T-cell (primary cell): ENCODE measurements at regions not wholly inside any gene's neighbourhood (a gene's known extent, or its start where the extent isn't known, plus 50 kb on each side); places are given as distances from the start of the nearest gene placed in this dataset.

Source experiments
- ATAC-seq, 4 experiments: fragments of 200-7000 bp in 3 of 4; fragments of 150-1000 bp in 1 of 4; cut with Tn5 transposase; replicated peaks in 1 of 4; 1 replicate in 3 of 4; 2 replicates in 1 of 4; pipeline ENCODE4 v1.10.0; 2021; ENCODE audit warnings: moderate library complexity in 3 of 4, mild to moderate bottlenecking in 2 of 4, moderate number of reproducible peaks in 1 of 4
- CTCF ChIA-PET, 2 donors: fragments of 300-600 bp; sonication (Branson Sonifier 250); formaldehyde crosslinking; loops; one replicate each; lab custom pipeline; 2022; ENCODE audit warnings: antibody characterized with exemption in 2 of 2; lab: Charles Lee
- POLR2A ChIA-PET, 2 donors: fragments of 300-600 bp; sonication (Branson Sonifier 250); formaldehyde crosslinking; loops; one replicate each; lab custom pipeline; 2022; ENCODE audit warnings: antibody characterized with exemption in 2 of 2; lab: Charles Lee
- DNase-seq, 35 experiments: peaks; one replicate each; pipeline versions ENCODE4 v3.0.0 to v3.0.0-alpha.2; 2013 to 2023
- H3K27ac ChIP-seq: one replicate; pipeline ENCODE4 v1.5.1; 2013; ENCODE audit warnings: low read length
- H3K27me3 ChIP-seq, 2 experiments: replicated peaks in 1 of 2; 1 replicate in 1 of 2; 2 replicates in 1 of 2; pipeline versions ENCODE4 v1.6.1 to v1.7.0; 2013; ENCODE audit warnings: low read length in 1 of 2, mixed read lengths in 1 of 2; ENCODE audit not compliant: control insufficient read depth in 2 of 2, insufficient read depth in 2 of 2; ENCODE audit errors: extremely low read depth in 1 of 2
- H3K36me3 ChIP-seq, 2 donors: 1 replicate in 1 of 2; 2 replicates in 1 of 2; pipeline versions ENCODE4 v1.6.1 to v1.7.0; 2013; ENCODE audit warnings: low read length in 1 of 2; ENCODE audit not compliant: control insufficient read depth in 2 of 2, insufficient read depth in 1 of 2; ENCODE audit errors: extremely low read depth in 1 of 2
- H3K4me1 ChIP-seq, 2 experiments: 1 replicate in 1 of 2; 2 replicates in 1 of 2; pipeline versions ENCODE4 v1.6.1 to v1.7.0; 2013; ENCODE audit warnings: low read length in 2 of 2, mixed read lengths in 1 of 2; ENCODE audit not compliant: insufficient read depth in 2 of 2, control insufficient read depth in 1 of 2; ENCODE audit errors: extremely low read depth in 1 of 2
- H3K4me3 ChIP-seq, 2 donors: 1 replicate in 1 of 2; 2 replicates in 1 of 2; pipeline versions ENCODE4 v1.5.1 to v1.7.0; 2013; ENCODE audit warnings: mild to moderate bottlenecking in 2 of 2, low read length in 1 of 2, moderate library complexity in 1 of 2; ENCODE audit not compliant: control insufficient read depth in 1 of 2; ENCODE audit errors: extremely low read depth in 1 of 2
- H3K9me3 ChIP-seq: 2 replicates; pipeline ENCODE4 v1.7.0; 2013
- H3K27ac Mint-ChIP-seq, 2 donors: one replicate each; pipeline ENCODE4 v1.8.0; 2020 to 2021; ENCODE audit warnings: mild to moderate bottlenecking in 2 of 2, mixed read lengths in 2 of 2
- H3K27me3 Mint-ChIP-seq, 2 donors: one replicate each; pipeline ENCODE4 v1.8.0; 2021 to 2022; ENCODE audit warnings: mixed read lengths in 2 of 2
- H3K36me3 Mint-ChIP-seq: one replicate; pipeline ENCODE4 v1.8.0; 2021; ENCODE audit warnings: mixed read lengths
- H3K4me1 Mint-ChIP-seq, 3 donors: one replicate each; pipeline ENCODE4 v1.8.0; 2020 to 2022; ENCODE audit warnings: mixed read lengths in 3 of 3, mild to moderate bottlenecking in 1 of 3
- H3K4me3 Mint-ChIP-seq, 3 donors: one replicate each; pipeline ENCODE4 v1.8.0; 2020 to 2022; ENCODE audit warnings: mild to moderate bottlenecking in 3 of 3, mixed read lengths in 3 of 3, moderate library complexity in 3 of 3
- H3K9me3 Mint-ChIP-seq, 3 donors: one replicate each; pipeline ENCODE4 v1.8.0; 2020 to 2022; ENCODE audit warnings: mixed read lengths in 3 of 3
- WGBS: methylation state at CpG from one replicate; pipeline ENCODE4 v1.1.5; 2013; ENCODE audit warnings: missing lambda C conversion rate; ENCODE audit not compliant: insufficient coverage; 5-methylcytosine and 5-hydroxymethylcytosine counted together

- WGBS, result 82% methylated on average over 6 of the region's 6 CpGs
- ChIA-PET POLR2A (no interaction called here), CTCF (interaction anchor here in 1 of 2 donors (0.5 kb wide), 1 partner anchor 9 kb away, joined by 3 read pairs; no protein-coding TSS in a partner anchor)
- H3K36me3 Mint-ChIP-seq, result no peaks in the 10 kb centered on the region
- H3K36me3 ChIP-seq, result no peaks in the 10 kb centered on the region
- no peak for DNase-seq
- no peak overlapping the region for H3K4me3 Mint-ChIP-seq
- H3K4me1 Mint-ChIP-seq, result peaks cover 0 to 9% (median 4%) of the 10 kb centered on the region in 3 donors
- H3K27me3 ChIP-seq, result peaks cover 0 to 17% of the 10 kb centered on the region in 2 experiments
- H3K27ac ChIP-seq, result no peak overlapping the region
- H3K27ac Mint-ChIP-seq, result no peak overlapping the region
- H3K4me1 ChIP-seq, result no peaks in the 10 kb centered on the region
- H3K27me3 Mint-ChIP-seq, result peaks cover 7 to 12% of the 10 kb centered on the region in 2 donors
- H3K9me3 Mint-ChIP-seq, result peaks cover 0 to 8% (median 0%) of the 10 kb centered on the region in 3 donors
- no peak for ATAC-seq
- H3K9me3 ChIP-seq, result no peaks in the 10 kb centered on the region
- no peak overlapping the region for H3K4me3 ChIP-seq
These were observed 132.9 kb downstream of the DICER1 start for GRCh38 chr14:95024380-95024779.

GRCh38 chr14:95023886-95024285 lies 133.4 kb downstream of the DICER1 start:
- ATAC-seq, result no peak
- no peaks in the 10 kb centered on the region for H3K4me1 ChIP-seq
- no peaks in the 10 kb centered on the region for H3K36me3 ChIP-seq
- WGBS, result 54% methylated on average over 3 of the region's 4 CpGs
- Mint-ChIP-seq H3K36me3 (no peaks in the 10 kb centered on the region), H3K9me3 (peaks cover 0 to 8% (median 0%) of the 10 kb centered on the region in 3 donors), H3K27ac (no peak overlapping the region), H3K27me3 (peaks cover 7 to 12% of the 10 kb centered on the region in 2 donors), H3K4me3 (no peak overlapping the region), H3K4me1 (peaks cover 0 to 9% (median 4%) of the 10 kb centered on the region in 3 donors)
- H3K4me3 ChIP-seq, result no peak overlapping the region
- peaks cover 0 to 17% of the 10 kb centered on the region in 2 experiments for H3K27me3 ChIP-seq
- no peaks in the 10 kb centered on the region for H3K9me3 ChIP-seq
- no peak for DNase-seq
- ChIA-PET POLR2A (no interaction called here), CTCF (interaction anchor here in 1 of 2 donors (0.5 kb wide), 1 partner anchor 9 kb away, joined by 3 read pairs; no protein-coding TSS in a partner anchor)
- H3K27ac ChIP-seq, result no peak overlapping the region

DNA sequence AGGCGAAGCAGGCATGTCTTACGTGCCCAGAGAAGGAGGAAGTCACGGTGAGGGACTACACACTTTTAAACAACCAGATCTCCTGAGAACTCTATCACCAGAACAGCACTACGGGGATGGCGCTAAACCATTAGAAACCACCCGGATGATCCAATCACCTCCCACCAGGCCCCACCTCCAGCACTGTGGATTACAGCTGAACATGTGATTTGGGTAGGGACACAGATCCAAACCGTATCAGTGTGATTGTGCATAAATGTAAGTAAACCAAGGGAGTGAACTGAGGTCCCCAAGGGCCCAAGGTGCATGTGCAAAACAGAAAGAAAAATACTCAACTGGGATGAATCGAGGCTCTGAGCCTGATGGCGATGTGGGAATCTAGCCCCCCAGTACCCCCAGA lies 134.2 kb downstream of the DICER1 start:
- H3K4me1 Mint-ChIP-seq, result peaks cover 0 to 9% (median 4%) of the 10 kb centered on the region in 3 donors
- H3K36me3 ChIP-seq, result no peaks in the 10 kb centered on the region
- H3K4me1 ChIP-seq, result no peaks in the 10 kb centered on the region
- ATAC-seq (no peak), DNase-seq (no peak)
- H3K27ac Mint-ChIP-seq, result no peak overlapping the region
- H3K4me3 ChIP-seq, result no peak overlapping the region
- H3K27ac ChIP-seq, result no peak overlapping the region
- peaks cover 0 to 17% of the 10 kb centered on the region in 2 experiments for H3K27me3 ChIP-seq
- 50% methylated on average over 3 of the region's 9 CpGs for WGBS
- peaks cover 7 to 11% of the 10 kb centered on the region in 2 donors for H3K27me3 Mint-ChIP-seq
- no peaks in the 10 kb centered on the region for H3K36me3 Mint-ChIP-seq
- ChIA-PET CTCF (no interaction called here), POLR2A (no interaction called here)
- peaks cover 0 to 8% (median 0%) of the 10 kb centered on the region in 3 donors for H3K9me3 Mint-ChIP-seq
- H3K9me3 ChIP-seq, result no peaks in the 10 kb centered on the region
- H3K4me3 Mint-ChIP-seq, result no peak overlapping the region

- ATAC-seq (no peak), DNase-seq (no peak)
- Histone ChIP-seq H3K36me3 (no peaks in the 10 kb centered on the region), H3K4me3 (no peak overlapping the region), H3K27me3 (peaks cover 0 to 13% of the 10 kb centered on the region in 2 experiments), H3K9me3 (no peaks in the 10 kb centered on the region), H3K27ac (no peak overlapping the region), H3K4me1 (no peaks in the 10 kb centered on the region)
- H3K27ac Mint-ChIP-seq, result no peak overlapping the region
- ChIA-PET POLR2A (no interaction called here), CTCF (no interaction called here)
- no peak overlapping the region for H3K4me3 Mint-ChIP-seq
- H3K36me3 Mint-ChIP-seq, result no peaks in the 10 kb centered on the region
- H3K27me3 Mint-ChIP-seq, result peaks cover 7% of the 10 kb centered on the region in 2 donors
- H3K4me1 Mint-ChIP-seq, result peaks cover 0 to 9% (median 4%) of the 10 kb centered on the region in 3 donors
- no CpG with 5 or more reads among the region's 2 CpGs for WGBS
- peaks cover 0 to 8% (median 0%) of the 10 kb centered on the region in 3 donors for H3K9me3 Mint-ChIP-seq
These were observed 135.7 kb downstream of the DICER1 start for GRCh38 chr14:95021588-95021987.

DNA sequence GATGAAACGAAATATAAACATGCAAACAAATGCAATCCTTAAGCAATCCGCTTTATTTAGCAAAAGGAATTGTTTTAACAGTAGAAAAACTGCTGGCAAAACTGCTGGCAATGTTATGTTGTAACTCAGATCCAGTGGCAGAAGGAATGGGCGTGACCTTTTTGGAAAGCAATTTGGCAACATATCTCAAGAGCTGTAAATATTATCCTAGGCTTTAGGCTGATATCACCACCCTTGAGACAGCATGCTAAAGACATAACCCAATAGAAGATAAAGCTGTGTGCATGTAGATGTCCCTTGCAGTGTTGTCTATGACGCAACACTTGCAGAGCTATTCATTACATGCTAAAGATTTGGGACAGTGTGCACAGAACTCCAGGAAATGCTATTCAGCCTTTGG lies 138.5 kb downstream of the DICER1 start:
- H3K9me3 ChIP-seq, result no peaks in the 10 kb centered on the region
- DNase-seq (no peak), ATAC-seq (no peak)
- no peaks in the 10 kb centered on the region for H3K27me3 Mint-ChIP-seq
- CTCF ChIA-PET, result no interaction called here
- H3K27me3 ChIP-seq, result peaks cover 2 to 3% of the 10 kb centered on the region in 2 experiments
- H3K27ac ChIP-seq, result no peak overlapping the region
- H3K36me3 Mint-ChIP-seq, result no peaks in the 10 kb centered on the region
- WGBS, result 69% methylated on average over 3 of the region's 4 CpGs
- no peaks in the 10 kb centered on the region for H3K36me3 ChIP-seq
- POLR2A ChIA-PET, result no interaction called here
- H3K4me1 Mint-ChIP-seq, result peaks cover 0 to 9% (median 4%) of the 10 kb centered on the region in 3 donors
- H3K27ac Mint-ChIP-seq, result no peak overlapping the region
- H3K4me3 ChIP-seq, result no peak overlapping the region
- H3K9me3 Mint-ChIP-seq, result peaks cover 0 to 8% (median 2%) of the 10 kb centered on the region in 3 donors
- no peak overlapping the region for H3K4me3 Mint-ChIP-seq
- no peaks in the 10 kb centered on the region for H3K4me1 ChIP-seq

DNA sequence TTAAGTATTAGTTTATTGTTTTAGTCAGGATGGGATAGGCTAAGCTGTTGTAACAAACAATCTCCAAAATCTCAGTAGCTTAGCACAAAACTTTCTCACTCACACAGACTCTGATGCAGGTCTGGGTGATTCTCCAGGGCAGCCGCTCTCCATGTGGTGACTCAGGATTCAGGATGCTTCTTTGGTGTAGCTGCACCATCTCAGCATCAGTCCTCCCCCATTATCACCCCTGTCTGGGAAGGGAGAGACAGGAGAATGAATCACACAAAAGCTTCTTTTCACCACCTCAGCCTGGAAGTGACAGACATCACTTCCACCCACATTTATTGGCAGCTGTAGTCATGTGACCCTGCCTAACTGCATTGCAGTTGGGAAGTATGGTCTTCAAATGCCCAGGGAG lies 142.3 kb downstream of the DICER1 start:
- Histone ChIP-seq H3K4me1 (no peaks in the 10 kb centered on the region), H3K36me3 (no peaks in the 10 kb centered on the region), H3K27me3 (peaks cover 2 to 8% of the 10 kb centered on the region in 2 experiments), H3K27ac (no peak overlapping the region), H3K4me3 (no peak overlapping the region), H3K9me3 (no peaks in the 10 kb centered on the region)
- WGBS, result no CpG with 5 or more reads among the region's 1 CpG
- H3K4me1 Mint-ChIP-seq, result peaks cover 0 to under 1% (median 0%) of the 10 kb centered on the region in 3 donors
- no peak overlapping the region for H3K27ac Mint-ChIP-seq
- POLR2A ChIA-PET, result no interaction called here
- peaks cover 4 to 18% of the 10 kb centered on the region in 2 donors for H3K27me3 Mint-ChIP-seq
- CTCF ChIA-PET, result interaction anchor here (0.7 kb wide), 2 partner anchors 9 to 58 kb away, joined by 3 to 4 read pairs; no protein-coding TSS in a partner anchor
- H3K36me3 Mint-ChIP-seq, result no peaks in the 10 kb centered on the region
- H3K4me3 Mint-ChIP-seq, result no peak overlapping the region
- ATAC-seq (no peak), DNase-seq (no peak)
- H3K9me3 Mint-ChIP-seq, result peaks cover 0 to 7% (median 0%) of the 10 kb centered on the region in 3 donors
